GM23248 (cell line): ENCODE measurements at regions not wholly inside any gene's neighbourhood (a gene's known extent, or its start where the extent isn't known, plus 50 kb on each side); places are given as distances from the start of the nearest gene placed in this dataset.
A peak's percentile ranks its signal among the peaks of the same experiment; 100 is the strongest.

Experiments
- DNase-seq: peaks from one replicate; pipeline ENCODE4 v3.0.0-alpha.2; 2015
- H2AFZ ChIP-seq: fragments of 200-600 bp; sonication (generic); 2 replicates; pipeline ENCODE4 v1.6.1; 2016; ENCODE audit warnings: antibody characterized with exemption
- H3F3A ChIP-seq: fragments of 200-600 bp; sonication (generic); 2 replicates; pipeline ENCODE4 v1.6.1; 2016; ENCODE audit warnings: mild to moderate bottlenecking, antibody characterized with exemption, mixed run types; ENCODE audit not compliant: insufficient read depth
- H3K27ac ChIP-seq: fragments of 200-600 bp; sonication (generic); 2 replicates; pipeline ENCODE4 v1.5.1; 2016; ENCODE audit warnings: mild to moderate bottlenecking
- H3K27me3 ChIP-seq: fragments of 200-600 bp; sonication (generic); replicated peaks from 2 replicates; pipeline ENCODE4 v1.6.1; 2016; ENCODE audit warnings: mild to moderate bottlenecking; ENCODE audit not compliant: insufficient read depth
- H3K36me3 ChIP-seq: fragments of 200-600 bp; sonication (generic); 2 replicates; pipeline ENCODE4 v1.6.1; 2016; ENCODE audit warnings: low read depth, mild to moderate bottlenecking
- H3K4me1 ChIP-seq: fragments of 200-600 bp; sonication (generic); 2 replicates; pipeline ENCODE4 v1.6.1; 2016; ENCODE audit warnings: mild to moderate bottlenecking; ENCODE audit not compliant: insufficient read depth
- H3K4me2 ChIP-seq: fragments of 200-600 bp; sonication (generic); one replicate; pipeline ENCODE4 v1.6.1; 2016; ENCODE audit warnings: mild to moderate bottlenecking; ENCODE audit not compliant: unreplicated experiment
- H3K4me3 ChIP-seq: fragments of 200-600 bp; sonication (generic); 2 replicates; pipeline ENCODE4 v1.5.1; 2016; ENCODE audit warnings: mild to moderate bottlenecking
- H3K79me2 ChIP-seq: fragments of 200-600 bp; sonication (generic); 2 replicates; pipeline ENCODE4 v1.6.1; 2016; ENCODE audit warnings: mild to moderate bottlenecking; ENCODE audit not compliant: insufficient read depth
- H3K9ac ChIP-seq: fragments of 200-600 bp; sonication (generic); 2 replicates; pipeline ENCODE4 v1.6.1; 2016; ENCODE audit warnings: mild to moderate bottlenecking
- H3K9me2 ChIP-seq: fragments of 200-600 bp; sonication (generic); 2 replicates; pipeline ENCODE4 v1.6.1; 2016; ENCODE audit warnings: mixed run types, mild to moderate bottlenecking, moderate library complexity; ENCODE audit not compliant: insufficient read depth
- H3K9me3 ChIP-seq: fragments of 200-600 bp; sonication (generic); one replicate; pipeline ENCODE4 v1.6.1; 2017; ENCODE audit warnings: low read depth
- H4K20me1 ChIP-seq: fragments of 200-600 bp; sonication (generic); 2 replicates; pipeline ENCODE4 v1.6.0; 2016; ENCODE audit not compliant: insufficient read depth
- EZH2 ChIP-seq: fragments of 200-600 bp; sonication (generic); IDR thresholded peaks from 2 replicates; pipeline ENCODE4 v1.6.1; 2018; ENCODE audit warnings: antibody characterized with exemption, mild to moderate bottlenecking; ENCODE audit not compliant: insufficient read depth, poor library complexity, severe bottlenecking
- EZH2phosphoT487 ChIP-seq: fragments of 200-600 bp; sonication (generic); IDR thresholded peaks from 2 replicates; pipeline ENCODE4 v1.6.1; 2018; ENCODE audit warnings: antibody characterized with exemption, moderate library complexity, mild to moderate bottlenecking, low read depth; ENCODE audit not compliant: insufficient read depth
- WGBS, 2 experiments: methylation state at CpG; one replicate each; pipeline ENCODE4 v1.1.6; 2015 to 2017; ENCODE audit warnings: low lambda C conversion rate in 2 of 2, low coverage in 1 of 2; ENCODE audit errors: missing lambda C conversion rate in 2 of 2; 5-methylcytosine and 5-hydroxymethylcytosine counted together
- in situ Hi-C: fragments of 300-500 bp; cut with MboI; formaldehyde crosslinking; loops from 2 replicates; pipeline ENCODE4 v1.15.0; 2020

DNA sequence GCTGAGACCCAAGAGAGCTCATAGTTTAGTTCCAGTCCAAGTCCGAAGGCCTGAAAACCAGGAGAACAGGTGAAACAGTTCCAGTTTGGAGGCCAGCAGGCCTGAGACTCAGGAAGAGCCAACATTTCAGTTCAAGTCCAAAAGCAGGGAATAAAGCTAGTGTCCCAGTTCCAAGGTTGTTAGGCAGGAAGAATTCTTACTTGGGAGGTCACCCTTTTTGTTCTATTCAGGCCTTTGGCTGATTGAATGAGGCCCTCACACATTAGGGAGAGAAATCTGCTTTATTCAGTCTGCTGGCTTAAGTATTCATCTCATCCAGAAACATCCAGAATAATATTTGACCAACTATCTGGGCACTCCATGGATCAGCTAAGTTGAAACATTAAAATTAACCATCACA, 294.6 kb downstream of the PCNX1 start:
- H3K79me2 ChIP-seq, result no peaks in the 10 kb centered on the region
- no peak overlapping the region for H3K27ac ChIP-seq
- 83 to 90% methylated on average over 1 of the region's 1 CpG for WGBS, 2 experiments
- no peaks in the 10 kb centered on the region for H4K20me1 ChIP-seq
- H3K9me2 ChIP-seq, result no peaks in the 10 kb centered on the region
- no peak for TF ChIP-seq EZH2
- no peak for TF ChIP-seq EZH2phosphoT487
- H3K4me3 ChIP-seq, result no peak overlapping the region
- no peak overlapping the region for H3K9ac ChIP-seq
- no peaks in the 10 kb centered on the region for H3K27me3 ChIP-seq
- H3K4me1 ChIP-seq, result peaks cover 6% of the 10 kb centered on the region
- H2AFZ ChIP-seq, result no peak overlapping the region
- no peaks in the 10 kb centered on the region for H3K36me3 ChIP-seq
- no peaks in the 10 kb centered on the region for H3K9me3 ChIP-seq
- in situ Hi-C loops, result no loop called here
- H3F3A ChIP-seq, result peaks cover 11% of the 10 kb centered on the region; the same call in 1 of the 2 replicates
- no peak overlapping the region for H3K4me2 ChIP-seq
- DNase-seq, result no peak

GRCh38 chr14:71202881-71203280, 295.6 kb downstream of the PCNX1 start:
- Histone ChIP-seq H3K4me2 (no peak overlapping the region), H3K27me3 (no peaks in the 10 kb centered on the region), H3K79me2 (no peaks in the 10 kb centered on the region), H4K20me1 (no peaks in the 10 kb centered on the region), H2AFZ (no peak overlapping the region), H3K4me1 (peaks cover 9% of the 10 kb centered on the region), H3K36me3 (no peaks in the 10 kb centered on the region), H3K9me2 (no peaks in the 10 kb centered on the region), H3F3A (peaks cover 11% of the 10 kb centered on the region; the same call in 1 of the 2 replicates), H3K9ac (no peak overlapping the region), H3K4me3 (no peak overlapping the region), H3K9me3 (no peaks in the 10 kb centered on the region), H3K27ac (no peak overlapping the region)
- WGBS, 2 experiments, result 76 to 83% methylated on average over 3 of the region's 3 CpGs
- no peak for TF ChIP-seq EZH2
- in situ Hi-C loops, result no loop called here
- peak; percentile 42 for DNase-seq

- DNase-seq, result peak; percentile 36
- H4K20me1 ChIP-seq, result no peaks in the 10 kb centered on the region
- H3K4me1 ChIP-seq, result peaks cover 9% of the 10 kb centered on the region
- 77% methylated on average over 6 of the region's 6 CpGs for WGBS, 2 experiments
- H3K27ac ChIP-seq, result no peak overlapping the region
- no peaks in the 10 kb centered on the region for H3K9me3 ChIP-seq
- H3K79me2 ChIP-seq, result no peaks in the 10 kb centered on the region
- H3K4me2 ChIP-seq, result no peak overlapping the region
- H3K9ac ChIP-seq, result no peak overlapping the region
- in situ Hi-C loops, result no loop called here
- no peaks in the 10 kb centered on the region for H3K36me3 ChIP-seq
- H3K27me3 ChIP-seq, result no peaks in the 10 kb centered on the region
- H3K9me2 ChIP-seq, result no peaks in the 10 kb centered on the region
- H2AFZ ChIP-seq, result no peak overlapping the region
- TF ChIP-seq EZH2phosphoT487 (no peak), EZH2 (no peak)
- H3K4me3 ChIP-seq, result no peak overlapping the region
- H3F3A ChIP-seq, result peaks cover 11% of the 10 kb centered on the region; the same call in 1 of the 2 replicates
Measured at GRCh38 chr14:71203306-71203705, 296.0 kb downstream of the PCNX1 start.

DNA sequence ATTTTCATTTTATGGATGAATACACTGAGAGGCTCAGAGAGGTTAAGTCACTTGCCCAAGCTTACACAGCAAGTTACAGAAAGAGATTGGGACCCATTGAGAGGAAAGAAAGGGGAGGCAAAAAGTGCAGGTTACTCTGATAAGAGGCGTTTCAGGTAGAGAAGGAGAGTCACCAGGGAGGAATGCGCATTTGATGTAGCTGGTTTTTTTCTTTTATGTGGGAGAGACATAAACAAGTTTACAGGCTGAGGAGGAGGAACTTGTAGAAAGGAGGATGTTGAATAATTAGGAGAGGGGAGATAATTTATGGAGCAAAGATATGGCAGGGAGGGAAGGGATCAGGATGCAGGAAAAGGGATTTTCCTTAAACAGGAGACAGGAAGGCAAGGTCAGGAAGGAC, 297.0 kb downstream of the PCNX1 start:
- H3K9me2 ChIP-seq, result no peaks in the 10 kb centered on the region
- no peaks in the 10 kb centered on the region for H4K20me1 ChIP-seq
- H3K4me1 ChIP-seq, result peaks cover 9% of the 10 kb centered on the region
- 83 to 88% methylated on average over 2 of the region's 2 CpGs for WGBS, 2 experiments
- in situ Hi-C loops, result no loop called here
- DNase-seq, result no peak
- H2AFZ ChIP-seq, result no peak overlapping the region
- no peak overlapping the region for H3K4me2 ChIP-seq
- H3K9me3 ChIP-seq, result no peaks in the 10 kb centered on the region
- H3K27me3 ChIP-seq, result no peaks in the 10 kb centered on the region
- peaks cover 11% of the 10 kb centered on the region; the same call in 1 of the 2 replicates for H3F3A ChIP-seq
- H3K27ac ChIP-seq, result no peak overlapping the region
- no peaks in the 10 kb centered on the region for H3K36me3 ChIP-seq
- no peak for TF ChIP-seq EZH2phosphoT487
- no peak for TF ChIP-seq EZH2
- H3K9ac ChIP-seq, result no peak overlapping the region
- H3K79me2 ChIP-seq, result no peaks in the 10 kb centered on the region
- H3K4me3 ChIP-seq, result no peak overlapping the region

GRCh38 chr14:71204768-71205167, 297.5 kb downstream of the PCNX1 start:
- H3K27me3 ChIP-seq, result no peaks in the 10 kb centered on the region
- DNase-seq, result no peak
- in situ Hi-C loops, result no loop called here
- no peak overlapping the region for H3K4me2 ChIP-seq
- H4K20me1 ChIP-seq, result no peaks in the 10 kb centered on the region
- no peaks in the 10 kb centered on the region for H3K36me3 ChIP-seq
- H3K9me3 ChIP-seq, result no peaks in the 10 kb centered on the region
- TF ChIP-seq EZH2 (no peak), EZH2phosphoT487 (no peak)
- H3K4me1 ChIP-seq, result peaks cover 9% of the 10 kb centered on the region
- no peak overlapping the region for H3K27ac ChIP-seq
- no peak overlapping the region for H3K4me3 ChIP-seq
- H3K9ac ChIP-seq, result no peak overlapping the region
- no peak overlapping the region for H2AFZ ChIP-seq
- 100% methylated on average over 1 of the region's 1 CpG for WGBS, 2 experiments
- no peaks in the 10 kb centered on the region for H3K9me2 ChIP-seq
- H3F3A ChIP-seq, result peaks cover 11% of the 10 kb centered on the region; the same call in 1 of the 2 replicates
- H3K79me2 ChIP-seq, result no peaks in the 10 kb centered on the region
